ENCODE measurements at regions not wholly inside any gene's neighbourhood (a gene's known extent, or its start where the extent isn't known, plus 50 kb on each side); places are given as distances from the start of the nearest gene placed in this dataset.
"Not testable (repeated sequence)": the region's sequence is repeated elsewhere in the genome, so short reads cannot be mapped to it uniquely, and the experiment has no call there.

DNA sequence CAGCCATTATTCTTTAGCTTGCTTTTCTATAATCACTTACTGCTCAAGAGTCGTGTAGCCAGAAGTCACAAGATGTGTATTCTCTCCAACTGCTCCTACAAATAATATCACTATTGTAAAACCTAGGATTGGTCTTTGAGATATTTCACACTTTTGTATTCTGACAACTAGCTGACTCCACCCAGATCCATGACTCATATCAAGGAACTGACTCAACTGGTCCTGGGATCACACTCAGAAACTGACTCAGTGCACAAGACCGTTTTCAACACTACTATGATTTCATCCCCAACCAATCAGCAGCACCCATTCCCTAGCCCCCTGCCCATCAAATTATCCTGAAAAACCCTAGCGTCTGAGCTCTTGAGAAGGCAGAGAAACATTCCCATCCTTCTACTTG lies 56.5 kb upstream of the ORC5 start:
- DNase-seq (ENCODE audit: low read depth in 2 of 2) = no peak

DNA sequence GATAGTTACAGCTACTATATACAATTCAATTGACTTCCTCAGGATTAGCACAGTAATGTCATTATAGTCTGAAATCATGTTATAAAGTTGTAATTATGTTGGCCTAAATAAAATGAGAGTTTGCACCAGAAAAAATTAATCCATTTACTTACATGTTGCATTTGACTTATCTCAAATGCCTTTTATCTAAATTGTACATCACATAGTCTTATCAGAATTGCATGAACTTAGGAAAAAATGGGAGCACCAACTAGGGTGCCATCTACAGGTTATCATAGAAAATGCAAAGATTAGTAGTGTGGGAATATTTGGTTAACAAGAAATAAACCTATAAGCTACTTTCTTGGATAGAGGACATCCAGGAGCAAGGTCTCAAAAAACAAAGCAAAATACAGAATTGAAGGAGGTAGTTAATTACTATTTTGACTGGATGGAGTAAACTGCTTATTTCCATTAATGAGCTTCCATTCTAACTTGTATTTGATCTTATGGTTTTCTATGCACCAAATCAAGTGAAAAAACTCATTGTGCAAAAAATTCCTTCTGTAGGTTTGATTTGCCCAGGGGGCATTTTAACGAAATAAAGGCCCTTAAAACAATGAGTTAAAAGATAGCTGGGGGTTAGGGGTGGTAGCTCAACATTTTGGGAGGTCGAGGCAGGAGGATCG lies 60.0 kb upstream of the ORC5 start:
- no peak for DNase-seq (ENCODE audit: low read depth in 2 of 2)

- DNase-seq (ENCODE audit: low read depth in 2 of 2) = no peak
These were observed 56.5 kb upstream of the LHFPL3 start for GRCh38 chr7:104271948-104272347.

- DNase-seq (ENCODE audit: low read depth in 2 of 2) = peak in 1 of 2 experiments; percentile 7
These were observed 55.5 kb upstream of the LHFPL3 start for GRCh38 chr7:104272767-104273384.

- no peak for DNase-seq (ENCODE audit: low read depth in 2 of 2)
These were observed 52.5 kb upstream of the LHFPL3 start for GRCh38 chr7:104275900-104276299.

DNA sequence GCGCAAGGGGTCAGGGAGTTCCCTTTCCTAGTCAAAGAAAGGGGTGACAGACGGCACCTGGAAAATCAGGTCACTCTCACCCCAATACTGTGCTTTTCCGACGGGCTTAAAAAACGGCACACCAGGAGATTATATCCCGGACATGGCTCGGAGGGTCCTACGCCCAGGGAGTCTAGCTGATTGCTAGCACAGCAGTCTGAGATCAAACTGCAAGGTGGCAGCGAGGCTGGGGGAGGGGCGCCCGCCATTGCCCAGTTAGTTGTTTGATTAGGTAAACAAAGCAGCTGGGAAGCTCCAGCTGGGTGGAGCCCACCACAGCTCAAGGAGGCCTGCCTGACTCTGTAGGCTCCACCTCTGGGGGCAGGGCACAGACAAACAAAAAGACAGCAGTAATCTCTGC lies 51.7 kb upstream of the LHFPL3 start:
- not testable (repeated sequence) for DNase-seq (ENCODE audit: low read depth in 2 of 2)

All from fibroblast of skin of left biceps (primary cell).